ENCODE measurements at regions not wholly inside any gene's neighbourhood (a gene's known extent, or its start where the extent isn't known, plus 50 kb on each side); places are given as distances from the start of the nearest gene placed in this dataset.

- Histone ChIP-seq H3K4me1 (ENCODE audit: control insufficient read depth in 2 of 2, insufficient read depth in 2 of 2, low read length in 2 of 2) (no peaks in the 10 kb centered on the region), H3K27me3 (replicated peaks in 1 of 4; ENCODE audit: control extremely low read depth in 1 of 4, control insufficient read depth in 3 of 4, insufficient read depth in 4 of 4, low read length in 3 of 4) (peaks cover 0 to 2% (median 0%) of the 10 kb centered on the region in 4 experiments), H3K79me2 (ENCODE audit: control insufficient read depth, insufficient read depth, low read length) (no peaks in the 10 kb centered on the region), H3K4me2 (replicated peaks; ENCODE audit: low read depth, low read length, poor library complexity, severe bottlenecking) (no peak overlapping the region), H2AFZ (ENCODE audit: insufficient read depth, low read depth, low read length, poor library complexity, severe bottlenecking) (no peak overlapping the region), H3K9ac (ENCODE audit: low read length) (no peak overlapping the region), H3K9me3 (ENCODE audit: control extremely low read depth in 1 of 3, control insufficient read depth in 2 of 3, insufficient read depth in 1 of 3, low read length in 2 of 3) (peaks cover 0 to 12% (median 0%) of the 10 kb centered on the region in 3 donors), H4K20me1 (ENCODE audit: control insufficient read depth, insufficient read depth, low read length, poor library complexity, severe bottlenecking) (no peaks in the 10 kb centered on the region), H3K36me3 (replicated peaks in 1 of 2; ENCODE audit: control extremely low read depth in 1 of 2, control insufficient read depth in 1 of 2, extremely low read depth in 1 of 2, insufficient read depth in 2 of 2, low read length in 1 of 2) (no peaks in the 10 kb centered on the region), H3K27ac (ENCODE audit: low read length in 2 of 2) (no peak overlapping the region), H3K4me3 (ENCODE audit: control extremely low read depth in 1 of 5, extremely low read depth in 1 of 5, insufficient read depth in 1 of 5, low read depth in 2 of 5, low read length in 4 of 5) (no peak overlapping the region)
- ChIA-PET POLR2A (no interaction called here), CTCF (no interaction called here)
- intact Hi-C loops (cut with micrococcal nuclease) = no loop called here
- H3K4me3 Mint-ChIP-seq = no peak overlapping the region
- ATAC-seq (ENCODE audit: low read depth) (no peak), DNase-seq (no peak)
- TF ChIP-seq, protein P1, sequence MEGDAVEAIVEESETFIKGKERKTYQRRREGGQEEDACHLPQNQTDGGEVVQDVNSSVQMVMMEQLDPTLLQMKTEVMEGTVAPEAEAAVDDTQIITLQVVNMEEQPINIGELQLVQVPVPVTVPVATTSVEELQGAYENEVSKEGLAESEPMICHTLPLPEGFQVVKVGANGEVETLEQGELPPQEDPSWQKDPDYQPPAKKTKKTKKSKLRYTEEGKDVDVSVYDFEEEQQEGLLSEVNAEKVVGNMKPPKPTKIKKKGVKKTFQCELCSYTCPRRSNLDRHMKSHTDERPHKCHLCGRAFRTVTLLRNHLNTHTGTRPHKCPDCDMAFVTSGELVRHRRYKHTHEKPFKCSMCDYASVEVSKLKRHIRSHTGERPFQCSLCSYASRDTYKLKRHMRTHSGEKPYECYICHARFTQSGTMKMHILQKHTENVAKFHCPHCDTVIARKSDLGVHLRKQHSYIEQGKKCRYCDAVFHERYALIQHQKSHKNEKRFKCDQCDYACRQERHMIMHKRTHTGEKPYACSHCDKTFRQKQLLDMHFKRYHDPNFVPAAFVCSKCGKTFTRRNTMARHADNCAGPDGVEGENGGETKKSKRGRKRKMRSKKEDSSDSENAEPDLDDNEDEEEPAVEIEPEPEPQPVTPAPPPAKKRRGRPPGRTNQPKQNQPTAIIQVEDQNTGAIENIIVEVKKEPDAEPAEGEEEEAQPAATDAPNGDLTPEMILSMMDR (IDR thresholded peaks at IDR 0.05) = no peak
- no peak for TF ChIP-seq EZH2 (IDR thresholded peaks at IDR 0.05; ENCODE audit: borderline replicate concordance, insufficient read depth, low read depth, low read length, poor library complexity, severe bottlenecking)
- no peaks in the 10 kb centered on the region for H3K4me1 Mint-ChIP-seq
- H3K27me3 Mint-ChIP-seq = no peaks in the 10 kb centered on the region
- H3K9me3 Mint-ChIP-seq (ENCODE audit: insufficient read depth) = no peaks in the 10 kb centered on the region
- no peak overlapping the region for H3K27ac Mint-ChIP-seq
- WGBS (ENCODE audit: insufficient coverage) = 69% methylated on average over 9 of the region's 12 CpGs
Measured at GRCh38 chr7:156499247-156499881, 141.2 kb upstream of the RNF32 start.

DNA sequence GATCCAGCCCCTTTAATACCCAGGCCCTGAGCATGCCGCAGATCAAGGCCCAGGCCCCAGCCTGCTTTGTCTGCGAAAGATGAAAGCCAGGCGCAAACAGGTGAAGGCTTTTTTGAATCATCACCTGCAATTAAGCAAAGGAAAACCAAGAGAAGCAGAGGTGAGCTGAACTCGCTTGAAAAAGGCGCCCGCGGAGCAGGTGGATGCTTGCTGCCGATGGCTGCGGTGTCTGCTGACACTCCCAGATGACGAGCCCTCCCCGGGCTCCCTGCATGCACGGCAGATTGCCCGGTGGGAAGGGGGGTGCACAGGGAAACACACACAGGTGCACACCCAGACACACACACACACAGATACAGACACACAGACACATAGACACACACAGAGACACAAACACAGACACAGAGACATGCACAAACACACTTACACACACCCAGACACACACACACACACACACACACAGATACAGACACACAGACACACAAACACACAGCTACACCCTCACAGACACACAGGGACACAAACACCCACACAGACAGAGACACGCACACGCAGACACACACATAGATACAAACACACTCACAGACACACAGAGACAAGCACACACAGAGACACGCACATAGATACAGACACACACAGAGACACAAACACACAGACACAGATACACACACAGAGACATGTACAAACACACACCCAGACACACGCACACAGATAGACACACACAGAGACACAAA is 142.6 kb upstream of the RNF32 start:
- 95% methylated on average over 17 of the region's 17 CpGs for WGBS (ENCODE audit: insufficient coverage)
- Histone ChIP-seq H3K9me3 (ENCODE audit: control extremely low read depth in 1 of 3, control insufficient read depth in 2 of 3, insufficient read depth in 1 of 3, low read length in 2 of 3) (peaks cover 0 to 6% (median 0%) of the 10 kb centered on the region in 3 donors), H4K20me1 (ENCODE audit: control insufficient read depth, insufficient read depth, low read length, poor library complexity, severe bottlenecking) (no peaks in the 10 kb centered on the region), H3K27ac (ENCODE audit: low read length in 2 of 2) (no peak overlapping the region), H3K36me3 (replicated peaks in 1 of 2; ENCODE audit: control extremely low read depth in 1 of 2, control insufficient read depth in 1 of 2, extremely low read depth in 1 of 2, insufficient read depth in 2 of 2, low read length in 1 of 2) (no peaks in the 10 kb centered on the region), H3K4me2 (replicated peaks; ENCODE audit: low read depth, low read length, poor library complexity, severe bottlenecking) (no peak overlapping the region), H3K9ac (ENCODE audit: low read length) (no peak overlapping the region), H3K27me3 (replicated peaks in 1 of 4; ENCODE audit: control extremely low read depth in 1 of 4, control insufficient read depth in 3 of 4, insufficient read depth in 4 of 4, low read length in 3 of 4) (peaks cover 0 to 2% (median 0%) of the 10 kb centered on the region in 4 experiments), H3K4me3 (ENCODE audit: control extremely low read depth in 1 of 5, extremely low read depth in 1 of 5, insufficient read depth in 1 of 5, low read depth in 2 of 5, low read length in 4 of 5) (no peak overlapping the region), H3K4me1 (ENCODE audit: control insufficient read depth in 2 of 2, insufficient read depth in 2 of 2, low read length in 2 of 2) (no peaks in the 10 kb centered on the region), H3K79me2 (ENCODE audit: control insufficient read depth, insufficient read depth, low read length) (no peaks in the 10 kb centered on the region), H2AFZ (ENCODE audit: insufficient read depth, low read depth, low read length, poor library complexity, severe bottlenecking) (no peak overlapping the region)
- intact Hi-C loops (cut with micrococcal nuclease) = no loop called here
- Mint-ChIP-seq H3K4me1 (no peaks in the 10 kb centered on the region), H3K27me3 (no peaks in the 10 kb centered on the region), H3K9me3 (ENCODE audit: insufficient read depth) (no peaks in the 10 kb centered on the region), H3K27ac (no peak overlapping the region), H3K4me3 (no peak overlapping the region)
- ATAC-seq (ENCODE audit: low read depth) (no peak), DNase-seq (no peak)
- ChIA-PET POLR2A (no interaction called here), CTCF (no interaction called here)
- TF ChIP-seq, protein P1 (IDR thresholded peaks at IDR 0.05) = no peak
- no peak for TF ChIP-seq EZH2 (IDR thresholded peaks at IDR 0.05; ENCODE audit: borderline replicate concordance, insufficient read depth, low read depth, low read length, poor library complexity, severe bottlenecking)

Measured in B cell (primary cell).